ENCODE measurements at regions not wholly inside any gene's neighbourhood (a gene's known extent, or its start where the extent isn't known, plus 50 kb on each side); places are given as distances from the start of the nearest gene placed in this dataset.
A peak's percentile ranks its signal among the peaks of the same experiment; 100 is the strongest.

DNA sequence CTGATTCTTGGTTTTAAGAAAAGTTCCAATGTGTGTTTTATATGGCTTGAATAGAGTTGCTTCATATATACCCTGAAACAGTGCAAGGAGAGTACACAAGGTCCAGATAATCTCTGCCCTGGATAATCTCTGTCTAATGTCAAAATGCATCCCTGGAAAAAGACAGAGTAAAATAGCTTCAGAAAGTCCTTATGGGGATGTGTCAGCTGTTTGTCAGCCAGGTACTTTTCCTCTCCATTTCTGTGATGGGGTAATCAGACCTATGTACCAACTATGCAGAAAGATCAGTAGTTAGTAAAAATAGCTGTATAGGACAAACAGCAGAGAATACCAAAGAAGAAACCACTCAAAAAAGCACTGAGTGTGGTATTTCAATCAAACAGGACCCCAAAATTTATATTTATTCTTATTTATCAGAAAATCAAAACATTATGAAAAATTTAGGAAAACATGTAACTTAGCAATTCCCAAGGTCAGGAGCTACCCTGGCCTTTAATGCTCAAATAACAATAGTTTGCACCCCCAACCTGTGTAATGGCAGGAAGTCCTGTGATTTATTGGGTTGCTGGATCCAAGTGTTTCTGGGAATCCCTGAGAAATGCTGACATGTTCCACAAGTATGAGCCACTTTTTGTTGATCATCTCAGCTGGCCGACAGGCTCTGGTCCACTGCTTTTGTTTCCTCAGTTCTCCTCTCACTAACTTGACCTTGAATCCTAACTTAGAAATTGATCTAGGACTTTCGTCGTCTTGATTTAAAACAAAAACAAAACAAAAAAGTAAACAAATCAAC lies 69.6 kb downstream of the MDH1 start:
- DNase-seq (ENCODE audit: low read depth) = peak; percentile 85

DNA sequence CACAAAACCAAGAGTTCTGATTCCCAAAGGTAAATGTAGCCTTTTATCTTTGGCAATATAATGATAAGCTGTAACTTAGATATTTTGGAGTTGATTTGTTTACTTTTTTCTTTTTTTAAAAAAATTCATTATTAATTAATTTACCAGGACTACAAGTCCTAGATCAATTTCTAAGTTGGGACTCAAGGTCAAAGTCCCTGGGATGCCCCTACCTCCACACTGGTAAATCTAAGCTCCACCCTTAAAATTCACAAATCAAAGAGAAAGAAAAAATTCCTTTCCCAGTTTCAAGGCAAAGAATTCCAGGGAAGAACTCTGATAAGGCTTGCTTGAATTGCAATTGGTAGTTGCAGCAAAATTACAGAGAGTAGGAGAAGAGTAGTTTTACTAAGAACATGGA lies 71.3 kb downstream of the MDH1 start:
- no peak for DNase-seq (ENCODE audit: low read depth)

DNA sequence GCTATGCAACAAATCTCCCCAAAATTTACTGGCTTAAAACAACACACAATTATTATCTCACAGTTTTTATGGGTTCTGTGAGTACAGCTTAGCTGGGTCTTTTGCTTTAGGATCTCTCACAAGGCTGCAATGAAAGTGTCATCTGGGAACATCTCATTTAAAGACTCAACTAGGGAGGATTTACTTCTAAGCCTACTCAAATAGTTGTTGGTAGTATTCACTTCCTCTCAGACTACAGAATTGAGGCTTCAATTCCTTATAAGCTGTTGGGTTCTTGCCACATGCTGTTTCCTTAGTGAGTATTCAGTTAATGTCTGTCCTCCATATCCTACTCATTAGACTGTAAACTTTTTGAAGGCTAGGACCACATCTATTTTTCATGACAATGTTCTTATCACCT lies 72.3 kb downstream of the MDH1 start:
- peak; percentile 62 for DNase-seq (ENCODE audit: low read depth)

DNA sequence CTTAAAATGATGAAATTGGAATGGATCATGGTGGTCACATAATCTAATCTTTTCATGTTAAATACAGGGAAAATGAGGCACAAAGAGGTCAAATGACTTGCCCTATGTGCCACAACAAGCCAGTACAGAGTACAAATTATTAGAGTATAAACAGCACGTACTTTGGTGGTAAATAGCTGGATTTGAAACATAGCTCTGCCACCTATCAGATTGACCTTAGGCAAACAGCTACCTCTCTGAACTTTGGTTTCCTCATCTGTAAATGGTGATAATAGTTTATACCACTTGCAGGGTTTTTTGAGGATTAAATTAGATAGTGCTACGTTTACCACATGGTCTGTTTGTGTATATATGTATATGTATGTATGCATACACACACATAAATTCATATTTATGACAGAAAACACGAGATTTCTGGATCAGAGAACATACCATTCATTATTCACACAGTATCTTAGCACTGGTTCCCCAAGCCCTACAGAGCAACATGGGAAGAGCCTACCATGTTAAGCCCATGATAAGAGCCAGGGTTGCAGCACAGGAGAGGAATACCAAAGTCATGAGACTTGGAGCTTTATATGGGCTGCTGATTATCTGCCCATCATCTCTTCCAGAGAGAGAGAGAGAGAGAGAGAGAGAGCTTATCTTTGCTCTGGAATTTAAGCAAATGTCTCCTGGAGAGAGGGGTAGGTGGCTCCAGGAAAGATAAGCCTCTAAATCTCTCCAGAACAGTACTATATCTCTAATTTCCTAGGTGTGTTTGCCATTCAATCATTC lies 73.5 kb downstream of the MDH1 start:
- no peak for DNase-seq (ENCODE audit: low read depth)

DNA sequence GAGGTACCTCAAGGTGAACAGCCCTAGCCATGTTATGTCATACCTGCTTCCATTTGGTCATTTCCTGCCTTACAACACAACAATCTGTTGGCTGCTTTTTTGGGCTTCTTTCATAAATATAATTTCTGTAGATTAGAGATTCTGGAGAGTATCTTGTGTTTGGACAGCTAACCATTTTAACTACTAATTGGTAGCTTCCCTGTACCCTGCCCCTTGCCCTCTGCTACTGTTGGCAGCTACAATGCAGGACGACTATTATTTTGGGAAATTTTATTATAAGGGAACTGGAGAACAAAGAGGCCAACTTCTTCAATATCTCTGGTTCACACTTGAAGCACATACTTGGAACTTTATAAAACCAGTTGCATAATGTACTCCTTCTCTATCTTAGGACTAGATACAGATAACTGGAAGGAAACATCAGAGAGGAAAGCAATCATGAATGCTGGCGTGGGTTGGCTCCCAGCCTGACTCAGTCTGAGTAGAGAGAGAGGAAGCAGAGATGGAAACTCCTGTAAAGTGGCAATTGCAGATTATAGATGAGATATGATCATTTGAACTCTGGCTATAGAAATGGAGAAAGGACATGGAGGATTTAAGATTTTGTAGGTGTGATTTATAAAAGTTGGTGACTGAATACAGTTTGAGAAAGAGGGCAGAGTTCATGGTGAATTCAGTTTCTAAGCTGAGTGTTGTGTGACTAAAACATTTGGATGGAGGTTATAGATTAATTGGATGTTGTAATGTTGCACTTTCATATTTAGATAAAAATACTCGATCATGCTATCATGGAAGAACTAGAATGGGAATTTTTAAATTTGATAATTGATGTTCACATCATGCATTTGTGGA lies 74.5 kb downstream of the MDH1 start:
- DNase-seq (ENCODE audit: low read depth) = no peak

DNA sequence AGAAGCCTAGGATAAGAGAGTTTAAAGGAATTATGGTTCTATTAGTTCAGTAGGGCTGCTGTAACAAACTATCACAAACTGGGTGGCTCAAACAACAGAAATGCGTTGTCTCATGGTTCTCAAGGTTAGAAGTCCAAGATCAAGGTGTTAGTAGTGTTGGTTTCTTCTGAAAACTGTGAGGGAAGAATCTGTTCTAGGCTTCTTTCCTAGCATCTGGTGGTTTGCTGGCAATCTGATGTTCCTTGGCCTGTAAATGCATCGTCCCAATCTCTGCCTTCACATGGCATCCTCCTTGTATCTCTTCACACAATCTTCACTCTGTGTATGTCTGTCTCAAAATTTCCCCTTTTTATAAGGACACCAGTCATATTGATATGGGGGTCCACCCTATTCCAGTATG lies 76.3 kb downstream of the MDH1 start:
- DNase-seq (ENCODE audit: low read depth) = no peak

DNA sequence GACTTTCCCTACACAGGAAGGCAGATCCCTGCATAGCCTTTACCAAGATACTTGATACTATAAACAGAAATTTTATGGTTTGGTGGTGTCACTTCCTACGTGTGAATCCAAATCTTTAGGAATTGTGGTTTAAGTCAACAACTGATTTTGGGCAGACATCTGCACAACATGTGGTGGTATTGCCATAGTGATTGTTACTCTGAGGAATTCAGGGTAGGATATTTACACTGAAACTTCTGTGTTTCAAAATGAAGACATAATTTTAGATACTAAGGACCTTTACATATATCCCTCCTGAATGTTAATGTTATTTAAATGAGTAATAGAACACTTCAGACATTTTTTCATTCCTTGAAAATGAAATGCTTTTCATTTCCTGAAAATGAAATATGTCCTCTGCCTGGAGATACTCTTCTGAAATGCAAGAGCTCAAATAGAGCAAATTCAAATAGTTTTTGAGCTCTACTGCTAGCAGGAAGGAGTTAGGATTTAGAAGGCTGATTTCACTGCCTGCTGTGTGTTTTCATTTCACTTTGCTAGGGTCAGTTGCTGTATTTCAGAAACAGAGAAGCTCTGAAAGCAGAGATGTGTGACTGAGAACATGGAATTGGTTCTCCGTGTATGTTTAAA lies 77.2 kb downstream of the MDH1 start:
- DNase-seq (ENCODE audit: low read depth) = no peak

DNA sequence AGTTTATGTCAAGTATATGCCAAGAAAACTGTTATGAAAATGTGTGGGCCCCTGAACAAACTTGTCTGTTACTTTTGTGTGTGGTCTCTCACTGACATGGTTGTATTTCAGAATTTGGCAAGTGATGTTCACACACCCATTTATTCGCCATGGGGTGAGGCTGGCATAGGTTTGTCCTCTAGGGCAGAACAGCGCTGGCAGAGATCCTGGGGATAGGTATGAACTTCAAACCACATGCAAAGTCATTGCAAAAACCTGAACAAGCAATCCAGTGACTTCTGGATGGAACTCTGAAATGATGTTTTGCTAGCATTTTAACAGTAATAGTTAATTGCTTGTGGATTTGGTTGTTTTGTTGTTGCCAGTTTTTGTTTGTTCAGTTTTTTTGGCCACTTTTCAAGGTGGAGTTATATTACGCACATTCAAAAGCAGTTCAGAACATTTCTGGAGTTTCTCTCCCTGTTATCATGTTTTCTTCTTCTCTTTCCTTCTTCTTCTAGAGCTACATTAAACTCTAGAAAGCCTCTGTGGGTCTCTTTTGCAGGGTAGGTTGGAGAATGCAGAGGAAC lies 78.5 kb downstream of the MDH1 start:
- DNase-seq (ENCODE audit: low read depth) = peak; percentile 48

DNA sequence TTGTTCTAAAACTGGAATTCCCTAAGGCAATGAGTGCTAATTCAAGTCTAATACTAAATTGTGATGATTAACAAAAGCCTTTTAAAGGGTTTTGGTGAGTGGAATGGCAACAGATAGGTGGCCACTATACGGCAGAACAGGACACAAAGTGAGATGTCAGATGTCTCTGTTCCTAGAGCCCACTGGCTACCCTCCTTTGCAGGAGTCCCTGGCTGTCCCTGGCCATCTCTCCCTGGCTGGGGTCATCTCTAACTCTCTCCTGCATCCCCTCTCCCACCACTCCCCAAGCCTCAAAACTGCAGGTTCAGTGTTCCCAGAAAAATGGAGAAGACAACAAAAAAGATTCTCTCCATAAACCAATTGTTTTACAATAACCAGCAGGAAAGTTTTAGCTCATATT lies 79.2 kb downstream of the MDH1 start:
- DNase-seq (ENCODE audit: low read depth) = no peak

DNA sequence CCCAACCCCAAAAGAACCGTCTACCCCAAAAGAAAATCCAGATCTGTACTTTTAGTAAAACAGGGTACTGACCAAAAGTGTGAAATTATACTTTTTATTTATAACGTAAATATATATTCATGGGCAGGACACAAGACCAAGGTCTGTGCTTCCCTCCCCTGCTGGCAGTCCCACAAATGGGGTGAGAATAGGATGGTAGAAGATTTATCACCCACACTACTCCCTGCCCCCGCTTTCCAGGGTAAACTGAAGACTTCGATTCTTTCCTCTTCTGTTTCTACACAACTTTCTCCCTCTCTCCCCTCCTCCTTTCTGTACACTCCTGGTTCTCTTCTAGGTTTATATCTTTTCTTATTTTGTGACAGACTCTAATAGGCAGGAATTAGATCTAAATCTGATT lies 79.7 kb downstream of the MDH1 start:
- DNase-seq (ENCODE audit: low read depth) = no peak

DNA sequence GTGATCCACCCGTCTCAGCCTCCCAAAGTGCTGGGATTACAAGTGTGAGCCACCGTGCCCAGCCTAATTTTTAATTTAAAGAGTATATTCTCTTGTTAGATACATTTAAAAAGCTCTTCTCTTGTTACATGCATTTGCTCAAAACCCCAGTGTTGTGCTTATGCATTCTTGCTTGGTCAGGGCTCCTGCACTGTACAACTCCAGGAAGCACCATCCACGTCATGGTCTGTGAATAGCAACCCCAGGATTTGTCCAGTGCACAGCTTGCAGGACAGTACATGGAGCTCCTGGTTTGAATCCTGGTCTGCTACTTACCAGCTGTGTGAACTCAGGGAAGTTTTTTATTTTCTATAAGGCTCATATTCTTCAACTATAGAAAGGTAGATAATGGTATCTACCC lies 80.8 kb downstream of the MDH1 start:
- DNase-seq (ENCODE audit: low read depth) = no peak

DNA sequence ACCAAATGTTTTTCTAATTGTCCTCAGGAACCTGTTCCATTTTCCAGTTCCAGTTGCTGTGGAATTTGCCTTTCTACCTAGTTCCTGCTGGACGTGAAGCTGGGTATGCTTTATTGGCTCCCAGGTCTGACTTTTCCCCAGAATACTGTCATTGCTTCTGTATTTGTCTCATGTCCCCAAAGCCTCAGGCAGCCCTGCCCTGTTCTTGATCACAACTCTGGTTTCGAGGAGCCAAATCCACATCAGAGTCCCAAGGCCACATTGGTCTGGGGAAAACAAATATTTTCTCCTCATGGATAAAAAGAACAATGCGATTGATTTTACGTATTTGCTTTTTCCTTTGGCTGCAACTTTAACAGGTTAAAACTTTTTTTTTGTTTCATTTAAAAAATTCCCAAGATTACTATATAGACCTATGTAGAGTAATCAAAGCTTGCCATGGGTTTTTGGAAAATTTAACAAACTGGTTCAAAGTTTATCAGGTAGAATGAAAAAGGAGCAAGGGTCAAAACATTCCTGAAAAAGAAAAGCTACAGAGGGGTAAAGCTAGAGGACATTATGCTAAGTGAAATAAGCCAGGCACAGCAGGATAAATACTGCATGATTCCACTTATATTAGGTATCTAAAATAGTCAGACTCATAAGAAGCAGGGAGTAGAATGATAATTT lies 85.2 kb downstream of the MDH1 start:
- DNase-seq (ENCODE audit: low read depth) = no peak

DNA sequence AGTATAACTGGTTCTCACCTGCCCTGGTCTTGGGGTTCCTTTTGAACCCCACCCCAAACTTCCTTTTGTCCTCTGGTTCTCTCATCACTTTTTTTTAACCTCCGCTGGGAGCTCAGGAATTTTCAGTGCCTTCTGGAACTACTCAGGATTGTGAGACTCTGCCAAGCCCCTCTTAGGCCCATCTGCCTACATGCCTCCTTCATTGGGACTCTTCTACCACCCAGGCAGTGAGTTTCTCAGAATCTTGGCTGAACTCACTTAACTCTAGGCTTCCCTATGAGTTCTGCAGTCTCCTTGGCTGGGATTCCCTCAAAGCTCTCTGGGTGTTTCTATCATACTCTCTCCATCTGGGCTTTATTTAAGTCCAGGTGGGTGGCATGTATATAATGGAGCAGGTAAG lies 86.3 kb downstream of the MDH1 start:
- DNase-seq (ENCODE audit: low read depth) = no peak

DNA sequence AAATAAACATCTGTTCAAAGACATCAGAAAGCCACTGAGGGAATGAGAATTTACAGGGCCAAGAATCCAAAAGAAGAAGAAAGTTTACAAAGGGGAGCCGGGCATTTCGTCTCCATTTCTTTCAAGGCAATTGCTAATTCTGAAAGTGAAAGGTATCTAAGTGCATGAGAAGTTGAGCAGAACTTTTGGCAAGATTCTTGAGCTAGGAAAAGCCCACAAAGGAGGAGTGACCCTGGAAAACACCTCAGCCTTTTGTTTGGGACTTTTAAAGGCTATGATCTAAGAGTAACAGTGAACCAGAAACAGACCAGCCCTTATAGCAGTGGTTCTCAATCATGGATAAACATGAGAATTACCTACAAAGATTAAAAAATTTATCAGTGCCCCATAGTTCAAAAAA lies 87.4 kb downstream of the MDH1 start:
- no peak for DNase-seq (ENCODE audit: low read depth)

DNA sequence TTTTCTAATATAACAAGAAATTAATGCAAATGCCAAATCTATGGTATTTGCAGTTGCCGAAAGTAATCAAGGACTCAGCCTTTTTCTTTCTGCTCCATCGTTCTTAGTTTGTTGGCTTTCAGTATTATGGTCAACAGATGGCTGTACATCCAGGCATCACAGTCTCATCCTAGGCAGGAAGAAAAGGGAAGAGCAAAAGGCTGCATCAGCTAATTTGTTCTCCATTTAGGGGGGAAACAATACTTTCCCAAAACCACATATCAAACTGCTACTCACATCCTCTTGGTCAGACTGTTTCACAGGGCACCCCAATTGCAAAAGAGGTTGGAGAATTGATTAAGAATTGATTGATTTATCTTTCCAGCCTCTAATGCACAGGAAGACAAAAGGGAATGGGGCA lies 89.3 kb downstream of the MDH1 start:
- no peak for DNase-seq (ENCODE audit: low read depth)

DNA sequence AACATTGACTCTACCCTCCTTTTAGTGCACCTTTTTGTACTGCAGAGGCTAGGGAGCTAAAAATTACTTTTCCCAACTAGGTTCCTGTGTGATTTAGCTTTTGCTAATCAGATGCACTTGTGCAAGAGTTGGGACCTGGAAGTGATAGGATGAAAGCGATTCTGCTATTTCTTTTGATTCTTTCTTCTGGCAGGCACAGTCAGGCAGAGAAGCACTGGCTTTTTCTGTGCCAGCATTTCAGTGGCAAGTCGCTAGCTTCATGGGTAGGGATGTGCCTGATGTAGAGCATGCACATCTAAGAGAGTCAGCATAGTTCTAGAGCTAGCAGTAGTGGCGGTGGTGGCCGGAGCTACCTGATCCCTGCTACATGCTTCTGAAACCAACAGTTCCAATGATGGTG lies 89.8 kb downstream of the MDH1 start:
- DNase-seq (ENCODE audit: low read depth) = no peak

DNA sequence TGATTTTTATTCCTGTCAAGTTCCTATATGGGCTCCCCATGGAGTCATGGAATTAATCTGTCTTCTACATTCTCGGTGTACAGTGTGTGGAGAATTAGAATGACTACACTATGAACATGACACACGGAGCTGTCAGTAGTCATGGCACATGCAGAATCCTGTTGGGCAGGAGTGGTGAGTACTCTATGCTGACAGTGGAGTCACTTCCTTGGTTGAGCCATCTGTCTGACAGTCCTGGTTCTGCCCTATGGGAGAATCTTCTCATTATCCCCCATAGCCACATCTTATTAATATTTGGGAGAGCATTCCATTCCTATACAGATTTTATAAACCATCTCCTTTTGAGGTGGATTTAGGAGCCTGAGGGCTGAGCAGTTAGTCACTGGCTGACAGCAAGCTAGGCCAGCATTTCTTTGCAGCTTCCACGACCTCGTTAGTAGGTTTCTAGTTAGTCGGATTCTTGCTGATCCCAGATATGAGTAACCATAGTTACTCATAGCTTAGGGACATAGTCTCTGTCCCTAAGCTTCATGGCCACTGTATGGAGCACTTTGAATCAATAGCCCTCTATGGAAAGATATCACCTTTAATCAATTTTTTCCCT lies 90.6 kb downstream of the MDH1 start:
- DNase-seq (ENCODE audit: low read depth) = no peak

DNA sequence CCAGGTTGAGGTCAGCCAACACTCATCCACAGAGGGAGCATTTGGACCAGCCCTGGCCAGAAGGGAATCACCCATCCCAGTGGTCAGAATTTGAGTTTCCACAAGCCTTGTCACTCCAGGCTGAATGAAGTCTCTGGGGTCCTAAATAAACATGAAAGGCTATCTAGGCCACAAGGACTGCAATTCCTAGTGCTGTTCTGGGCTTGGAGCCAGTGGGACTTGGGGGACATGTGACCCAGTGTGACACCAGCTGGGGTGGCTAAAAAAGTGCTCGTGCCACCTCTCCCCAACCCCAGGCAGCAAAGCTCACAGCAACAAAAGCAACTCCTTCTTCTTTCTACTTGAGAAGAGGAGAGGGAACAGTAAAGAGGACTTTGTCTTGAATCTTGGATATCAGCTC lies 91.7 kb downstream of the MDH1 start:
- no peak for DNase-seq (ENCODE audit: low read depth)

DNA sequence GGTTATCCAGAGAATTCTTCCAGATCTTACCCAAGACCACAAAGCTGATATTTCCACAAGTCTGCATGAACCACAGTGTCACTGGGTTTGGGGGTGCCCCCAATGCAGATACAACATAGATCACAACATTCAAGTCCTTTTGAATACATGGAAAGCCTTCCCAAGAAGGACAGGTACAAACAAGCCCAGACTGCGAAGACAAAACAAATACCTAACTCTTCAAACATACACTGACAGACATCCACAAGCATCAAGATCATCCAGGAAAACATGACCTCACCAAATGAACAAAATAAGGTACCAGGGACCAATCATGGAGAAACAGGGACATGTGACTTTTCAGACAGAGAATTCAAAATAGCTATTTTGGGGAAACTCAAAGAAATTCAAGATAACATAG lies 93.1 kb downstream of the MDH1 start:
- DNase-seq (ENCODE audit: low read depth) = no peak

DNA sequence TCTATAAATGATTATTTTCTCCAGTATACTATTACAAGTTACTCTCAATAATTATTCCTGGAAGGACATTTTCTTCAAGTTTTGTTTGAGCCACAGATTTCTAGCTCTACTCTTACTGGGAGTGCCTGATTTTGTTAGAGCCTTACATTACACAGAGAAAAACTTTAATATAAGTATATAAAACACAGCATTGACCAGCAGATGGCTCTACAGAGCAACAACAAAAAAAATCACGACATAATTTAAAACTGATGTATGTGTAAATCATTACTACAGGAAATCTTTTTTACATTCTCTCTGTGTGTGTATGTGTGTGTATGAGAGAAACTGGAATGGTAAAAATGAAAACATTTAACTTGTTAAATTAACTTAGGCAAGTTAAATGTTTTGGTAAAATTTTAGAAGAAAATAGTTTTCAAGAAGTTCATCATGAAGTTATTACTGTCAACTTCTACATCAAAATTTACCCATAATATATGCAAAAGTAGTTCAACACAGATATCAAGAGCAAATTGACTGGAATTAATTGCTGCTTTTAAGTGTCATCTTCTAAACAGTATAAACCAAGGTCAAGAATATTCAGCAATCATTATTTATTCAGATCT lies 103.3 kb downstream of the MDH1 start:
- DNase-seq (ENCODE audit: low read depth) = peak; percentile 59

All from renal cortical epithelial cell (primary cell).